OCI-LY3 (cell line): ENCODE measurements at regions not wholly inside any gene's neighbourhood (a gene's known extent, or its start where the extent isn't known, plus 50 kb on each side); places are given as distances from the start of the nearest gene placed in this dataset.
"Not testable (repeated sequence)": the region's sequence is repeated elsewhere in the genome, so short reads cannot be mapped to it uniquely, and the experiment has no call there.

Experiments
- H2AFZ ChIP-seq: fragments of 200-600, 300-600 bp; shearing (Covaris generic); 2 replicates; pipeline ENCODE4 v1.6.0; 2014; ENCODE audit warnings: antibody characterized with exemption, low read depth, low read length
- H3K27ac ChIP-seq: fragments of 200-600, 300-600 bp; sonication (generic); 2 replicates; pipeline ENCODE4 v1.5.1; 2014; ENCODE audit warnings: mild to moderate bottlenecking, low read length, moderate library complexity, mixed read lengths
- H3K27me3 ChIP-seq: fragments of 200-600, 300-600 bp; sonication (generic); 2 replicates; pipeline ENCODE4 v1.6.1; 2014; ENCODE audit warnings: low read depth, low read length, mixed read lengths
- H3K36me3 ChIP-seq: fragments of 200-600, 300-600 bp; sonication (generic); replicated peaks from 2 replicates; pipeline ENCODE3; 2014; ENCODE audit warnings: low read depth, low read length, mixed read lengths
- H3K4me1 ChIP-seq: fragments of 300-600, 200-600 bp; sonication (generic); 2 replicates; pipeline ENCODE4 v1.6.1; 2014; ENCODE audit warnings: low read length, mixed read lengths
- H3K4me2 ChIP-seq: fragments of 200-600, 300-600 bp; sonication (generic); 2 replicates; pipeline ENCODE4 v1.6.1; 2014; ENCODE audit warnings: low read length, mixed read lengths
- H3K4me3 ChIP-seq: fragments of 300-600, 200-600 bp; sonication (generic); 2 replicates; pipeline ENCODE4 v1.5.1; 2014; ENCODE audit warnings: antibody characterized with exemption, mild to moderate bottlenecking, low read length, moderate library complexity
- H3K79me2 ChIP-seq: fragments of 300-600, 200-600 bp; shearing (Covaris generic); 2 replicates; pipeline ENCODE4 v1.6.1; 2014; ENCODE audit warnings: mild to moderate bottlenecking, low read length, mixed read lengths
- H3K9ac ChIP-seq: fragments of 300-600, 200-600 bp; shearing (Covaris generic); 2 replicates; pipeline ENCODE4 v1.6.0; 2014; ENCODE audit warnings: mild to moderate bottlenecking, low read length, moderate library complexity
- H3K9me3 ChIP-seq: fragments of 200-600, 300-600 bp; shearing (Covaris generic); 2 replicates; pipeline ENCODE4 v1.6.1; 2014; ENCODE audit warnings: low read length, mixed read lengths; ENCODE audit not compliant: insufficient read depth
- H4K20me1 ChIP-seq: fragments of 200-600, 300-600 bp; sonication (generic); 2 replicates; pipeline ENCODE4 v1.6.1; 2016; ENCODE audit warnings: low read length, mixed read lengths; ENCODE audit not compliant: insufficient read depth
- EZH2phosphoT487 ChIP-seq: fragments of 200-600 bp; shearing (Covaris generic); IDR thresholded peaks from 2 replicates; pipeline ENCODE4 v1.6.1; 2018; ENCODE audit warnings: antibody characterized with exemption, mixed run types, low read depth
- TF ChIP-seq, protein P1 (sequence below): fragments of 200-600, 300-600 bp; sonication (generic); IDR thresholded peaks from 2 replicates; pipeline ENCODE4 v1.5.1; 2014; ENCODE audit warnings: antibody characterized with exemption, low read length, low read depth

- Histone ChIP-seq H3K36me3 (no peaks in the 10 kb centered on the region), H3K9me3 (no peaks in the 10 kb centered on the region), H3K79me2 (no peaks in the 10 kb centered on the region), H3K4me2 (no peak overlapping the region), H3K9ac (no peak overlapping the region), H3K4me3 (no peak overlapping the region), H2AFZ (no peak overlapping the region), H4K20me1 (no peaks in the 10 kb centered on the region), H3K27ac (no peak overlapping the region), H3K27me3 (no peaks in the 10 kb centered on the region), H3K4me1 (no peaks in the 10 kb centered on the region)
- no peak for TF ChIP-seq EZH2phosphoT487
- TF ChIP-seq, protein P1, sequence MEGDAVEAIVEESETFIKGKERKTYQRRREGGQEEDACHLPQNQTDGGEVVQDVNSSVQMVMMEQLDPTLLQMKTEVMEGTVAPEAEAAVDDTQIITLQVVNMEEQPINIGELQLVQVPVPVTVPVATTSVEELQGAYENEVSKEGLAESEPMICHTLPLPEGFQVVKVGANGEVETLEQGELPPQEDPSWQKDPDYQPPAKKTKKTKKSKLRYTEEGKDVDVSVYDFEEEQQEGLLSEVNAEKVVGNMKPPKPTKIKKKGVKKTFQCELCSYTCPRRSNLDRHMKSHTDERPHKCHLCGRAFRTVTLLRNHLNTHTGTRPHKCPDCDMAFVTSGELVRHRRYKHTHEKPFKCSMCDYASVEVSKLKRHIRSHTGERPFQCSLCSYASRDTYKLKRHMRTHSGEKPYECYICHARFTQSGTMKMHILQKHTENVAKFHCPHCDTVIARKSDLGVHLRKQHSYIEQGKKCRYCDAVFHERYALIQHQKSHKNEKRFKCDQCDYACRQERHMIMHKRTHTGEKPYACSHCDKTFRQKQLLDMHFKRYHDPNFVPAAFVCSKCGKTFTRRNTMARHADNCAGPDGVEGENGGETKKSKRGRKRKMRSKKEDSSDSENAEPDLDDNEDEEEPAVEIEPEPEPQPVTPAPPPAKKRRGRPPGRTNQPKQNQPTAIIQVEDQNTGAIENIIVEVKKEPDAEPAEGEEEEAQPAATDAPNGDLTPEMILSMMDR, result no peak
Observed at GRCh38 chr11:83389975-83390374, 103.8 kb upstream of the CCDC90B start.

DNA sequence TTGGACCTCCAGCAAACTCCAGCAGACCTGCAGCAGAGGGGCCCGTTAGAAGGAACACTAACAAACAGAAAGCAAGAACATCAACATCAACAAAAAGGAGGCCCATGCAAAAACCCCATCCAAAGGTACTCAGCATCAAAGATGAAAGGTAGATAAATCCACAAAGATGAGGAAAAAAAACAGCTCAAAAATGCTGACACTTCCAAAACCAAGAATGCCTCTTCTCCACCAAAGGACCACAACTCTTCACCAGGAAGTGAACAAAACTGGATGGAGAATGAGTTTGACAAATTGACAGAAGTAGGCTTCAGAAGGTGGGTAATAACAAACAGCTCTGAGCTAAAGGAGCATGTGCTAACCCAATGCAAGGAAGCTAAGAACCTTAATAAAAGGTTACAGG lies 97.7 kb upstream of the CCDC90B start:
- H3K9me3 ChIP-seq, result not testable (repeated sequence)

GRCh38 chr11:83374311-83374710 lies 88.1 kb upstream of the CCDC90B start:
- TF ChIP-seq, protein P1, result no peak
- no peak for TF ChIP-seq EZH2phosphoT487
- Histone ChIP-seq H3K4me3 (no peak overlapping the region), H3K9ac (no peak overlapping the region), H3K27ac (no peak overlapping the region), H3K79me2 (no peaks in the 10 kb centered on the region), H3K27me3 (no peaks in the 10 kb centered on the region), H3K36me3 (no peaks in the 10 kb centered on the region), H3K4me2 (no peak overlapping the region), H2AFZ (no peak overlapping the region), H4K20me1 (no peaks in the 10 kb centered on the region), H3K9me3 (no peaks in the 10 kb centered on the region; the same call in 1 of the 2 replicates), H3K4me1 (no peaks in the 10 kb centered on the region)

More for the DNA sequence above, 97.7 kb upstream of the CCDC90B start:
- H3K4me3 ChIP-seq, H3K27me3 ChIP-seq, H2AFZ ChIP-seq, H3K79me2 ChIP-seq, H3K9ac ChIP-seq, H3K4me1 ChIP-seq, H4K20me1 ChIP-seq, H3K27ac ChIP-seq, H3K4me2 ChIP-seq, H3K36me3 ChIP-seq: not testable (repeated sequence)

DNA sequence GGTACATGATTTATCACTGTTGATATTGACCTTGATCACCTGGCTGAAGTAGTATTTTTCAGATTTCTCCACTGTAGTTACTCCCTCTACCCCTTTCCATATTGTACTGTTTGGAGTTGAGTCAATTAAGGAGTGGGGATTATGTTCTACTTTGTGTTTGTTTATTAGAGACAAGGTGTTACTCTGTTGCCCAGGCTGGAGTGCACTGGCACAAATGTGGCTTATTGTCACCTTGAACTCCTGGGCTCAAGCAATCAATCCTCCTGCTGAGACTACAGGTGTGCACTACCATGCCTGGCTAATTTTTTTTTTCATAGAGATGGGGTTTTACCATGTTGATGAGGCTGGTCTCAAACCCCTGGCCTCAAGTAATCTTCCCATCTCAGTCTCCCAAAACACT lies 85.3 kb upstream of the CCDC90B start:
- Histone ChIP-seq H3K79me2 (no peaks in the 10 kb centered on the region), H3K27me3 (no peaks in the 10 kb centered on the region), H4K20me1 (no peaks in the 10 kb centered on the region), H3K27ac (no peak overlapping the region), H3K4me2 (no peak overlapping the region), H3K4me1 (no peaks in the 10 kb centered on the region), H3K9ac (no peak overlapping the region), H3K36me3 (peaks cover 9% of the 10 kb centered on the region), H2AFZ (no peak overlapping the region), H3K9me3 (peaks cover 17% of the 10 kb centered on the region), H3K4me3 (no peak overlapping the region)
- TF ChIP-seq, protein P1, result no peak
- no peak for TF ChIP-seq EZH2phosphoT487

- no peak overlapping the region for H3K4me2 ChIP-seq
- no peak overlapping the region for H3K9ac ChIP-seq
- H3K27ac ChIP-seq, result no peak overlapping the region
- no peaks in the 10 kb centered on the region for H3K79me2 ChIP-seq
- peaks cover 17% of the 10 kb centered on the region for H3K9me3 ChIP-seq
- TF ChIP-seq, protein P1, result no peak
- TF ChIP-seq EZH2phosphoT487, result no peak
- H3K36me3 ChIP-seq, result peaks cover 9% of the 10 kb centered on the region
- H3K4me3 ChIP-seq, result no peak overlapping the region
- H3K4me1 ChIP-seq, result 0 out of 2 replicates have a peak, but pooled peaks cover 5% of the 10 kb centered on the region
- no peaks in the 10 kb centered on the region for H4K20me1 ChIP-seq
- no peaks in the 10 kb centered on the region for H3K27me3 ChIP-seq
- H2AFZ ChIP-seq, result no peak overlapping the region
Observed at GRCh38 chr11:83367745-83368144, 81.6 kb upstream of the CCDC90B start.
